ENCODE measurements at regions not wholly inside any gene's neighbourhood (a gene's known extent, or its start where the extent isn't known, plus 50 kb on each side); places are given as distances from the start of the nearest gene placed in this dataset.
"Not testable (repeated sequence)": the region's sequence is repeated elsewhere in the genome, so short reads cannot be mapped to it uniquely, and the experiment has no call there.

DNA sequence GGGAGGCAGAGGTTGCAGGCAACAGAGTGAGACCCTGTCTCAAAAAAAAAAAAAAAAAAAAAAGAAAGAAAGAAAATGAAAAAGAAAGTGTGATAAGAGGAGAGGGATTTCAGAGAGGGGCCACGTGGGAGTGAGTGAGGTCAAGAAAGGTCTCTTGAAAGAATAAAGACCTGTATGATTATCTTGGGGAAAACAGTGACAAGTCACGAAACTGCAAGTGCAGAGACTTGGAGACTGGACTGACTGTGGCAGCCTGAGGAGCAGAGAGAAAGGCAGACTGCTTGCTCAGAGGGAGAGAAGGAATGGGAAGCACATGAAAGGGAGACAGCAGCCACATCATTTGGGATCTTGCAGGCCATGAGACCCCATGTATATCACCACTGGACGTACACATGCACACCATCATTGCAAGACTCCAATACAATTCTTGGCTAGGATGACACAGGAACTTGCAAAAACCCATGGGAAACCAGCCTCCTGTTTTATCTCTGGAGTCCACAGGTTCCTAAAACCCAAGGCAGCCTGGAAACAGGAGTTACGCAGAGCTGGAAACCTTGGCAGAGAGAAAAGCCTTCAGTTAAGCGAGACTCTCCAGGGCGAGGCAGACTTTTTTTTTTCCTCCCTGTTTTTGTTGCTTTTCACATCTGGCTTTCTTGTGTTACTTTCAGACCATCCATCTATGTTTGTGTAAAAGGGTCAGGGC, 207.0 kb upstream of the TBL1X start:
- DNase-seq (ENCODE audit: low read depth, low spot score) = no peak
- H3K27ac ChIP-seq = no peak overlapping the region

DNA sequence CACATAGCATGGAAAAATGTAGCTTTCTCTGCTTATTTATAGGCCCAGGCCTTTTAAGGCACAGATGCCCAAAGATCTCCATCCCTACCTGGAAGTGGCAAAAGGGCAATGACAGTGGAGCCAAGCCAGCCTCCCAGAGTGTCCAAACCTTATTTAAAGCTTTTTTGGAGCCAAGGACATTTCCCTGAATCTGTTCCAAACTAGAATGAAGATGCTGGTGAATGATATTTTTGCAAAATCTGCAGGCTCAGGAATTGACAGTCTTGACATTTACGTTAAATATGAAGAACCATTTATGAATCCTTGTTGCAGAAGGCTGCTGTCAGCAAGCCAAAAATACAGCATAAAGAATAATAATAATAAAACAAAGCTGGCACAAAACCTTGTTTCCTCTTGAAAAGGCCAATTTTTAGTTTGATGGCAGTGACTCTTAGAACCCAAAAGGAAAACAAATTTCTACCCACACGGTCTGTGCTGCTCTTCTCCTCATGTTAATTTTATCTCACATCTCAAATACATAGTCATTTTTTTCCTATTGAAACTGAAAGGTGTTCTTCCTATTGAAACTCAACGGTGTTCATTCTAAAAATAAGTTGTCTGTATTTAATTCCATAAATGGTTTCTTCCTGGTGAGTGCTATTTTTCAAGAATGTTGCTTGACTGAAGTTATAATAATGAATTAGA, 206.3 kb upstream of the TBL1X start:
- H3K27ac ChIP-seq = no peak overlapping the region
- DNase-seq (ENCODE audit: low read depth, low spot score) = no peak

DNA sequence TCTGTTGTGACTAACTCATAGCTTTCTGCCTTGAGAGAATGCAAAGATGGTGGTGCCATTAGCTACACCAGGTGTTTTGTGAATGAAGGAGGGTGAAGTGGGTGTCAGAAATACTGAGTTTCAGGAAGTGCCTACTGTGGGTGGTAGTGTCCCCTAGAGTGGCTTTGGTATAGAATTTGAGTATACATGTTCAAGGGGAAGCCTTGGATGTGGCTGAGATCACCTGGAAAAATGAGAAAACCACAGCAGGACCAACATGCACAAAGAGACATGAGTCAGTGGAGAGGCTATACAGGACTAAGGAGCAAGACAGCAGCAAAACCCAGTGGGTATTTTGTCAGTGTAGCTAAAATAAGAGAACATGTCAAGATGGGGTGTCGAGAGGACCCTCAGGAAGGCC, 204.3 kb upstream of the TBL1X start:
- no peak for DNase-seq (ENCODE audit: low read depth, low spot score)
- no peak overlapping the region for H3K27ac ChIP-seq

DNA sequence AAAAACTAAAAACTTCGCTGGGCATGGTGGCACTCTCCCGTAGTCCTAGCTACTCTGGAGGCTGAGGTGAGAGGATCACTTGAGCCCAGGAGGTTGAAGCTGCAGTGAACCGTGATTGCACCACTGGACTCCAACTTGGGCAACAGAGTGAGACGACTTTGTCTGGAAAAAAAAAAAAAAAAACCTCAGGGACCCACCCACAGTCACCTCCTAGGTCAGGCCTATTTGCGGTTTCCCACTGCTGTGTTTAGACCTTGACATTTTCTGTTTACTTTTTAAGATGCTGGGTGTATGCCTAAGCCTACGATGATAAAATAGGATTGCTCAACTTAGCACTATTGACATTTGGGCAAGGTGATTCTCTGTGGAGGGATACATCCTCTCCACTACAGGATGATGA, 197.4 kb upstream of the TBL1X start:
- no peak for DNase-seq (ENCODE audit: low read depth, low spot score)
- H3K27ac ChIP-seq = no peak overlapping the region

- DNase-seq (ENCODE audit: low read depth, low spot score) = no peak
- H3K27ac ChIP-seq = no peak overlapping the region
Observed at GRCh38 chrX:9269134-9269533, 195.7 kb upstream of the TBL1X start.

DNA sequence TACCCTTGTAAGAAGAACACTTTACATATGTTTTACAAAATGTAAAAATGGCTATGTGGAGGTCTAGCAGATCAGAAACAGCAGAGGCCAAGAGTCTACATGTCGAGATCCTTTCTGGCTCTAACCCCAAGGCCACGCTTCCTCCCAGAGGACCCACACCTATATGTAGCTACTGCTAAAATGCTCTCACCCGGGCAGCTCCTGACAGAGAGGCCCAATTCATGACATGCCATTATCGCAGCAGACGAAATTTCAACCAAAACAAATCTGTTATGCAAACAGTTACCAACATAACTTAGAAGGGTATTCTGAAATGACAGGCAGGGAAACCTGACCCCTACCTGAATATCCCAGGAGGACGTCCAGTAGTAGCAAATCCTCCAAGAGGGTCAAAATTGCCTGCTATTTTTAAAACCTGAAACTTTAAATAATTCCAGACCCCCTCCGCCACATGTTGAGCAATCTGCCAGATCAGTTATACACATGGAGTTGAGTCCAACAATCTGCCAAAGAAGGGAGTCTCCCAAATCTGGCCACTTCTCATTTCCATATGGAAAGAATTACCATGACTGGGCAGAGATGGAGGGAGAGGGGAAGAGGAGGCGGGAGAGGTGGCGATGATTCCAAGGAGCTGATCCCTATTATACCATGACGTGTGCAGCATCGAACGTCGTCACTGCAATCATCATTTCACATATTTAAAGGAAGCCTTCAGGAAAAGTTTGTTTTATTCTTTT, 192.9 kb upstream of the TBL1X start:
- H3K27ac ChIP-seq = no peak overlapping the region
- DNase-seq (ENCODE audit: low read depth, low spot score) = no peak

GRCh38 chrX:9273744-9274143, 191.1 kb upstream of the TBL1X start:
- no peak overlapping the region for H3K27ac ChIP-seq
- no peak for DNase-seq (ENCODE audit: low read depth, low spot score)

DNA sequence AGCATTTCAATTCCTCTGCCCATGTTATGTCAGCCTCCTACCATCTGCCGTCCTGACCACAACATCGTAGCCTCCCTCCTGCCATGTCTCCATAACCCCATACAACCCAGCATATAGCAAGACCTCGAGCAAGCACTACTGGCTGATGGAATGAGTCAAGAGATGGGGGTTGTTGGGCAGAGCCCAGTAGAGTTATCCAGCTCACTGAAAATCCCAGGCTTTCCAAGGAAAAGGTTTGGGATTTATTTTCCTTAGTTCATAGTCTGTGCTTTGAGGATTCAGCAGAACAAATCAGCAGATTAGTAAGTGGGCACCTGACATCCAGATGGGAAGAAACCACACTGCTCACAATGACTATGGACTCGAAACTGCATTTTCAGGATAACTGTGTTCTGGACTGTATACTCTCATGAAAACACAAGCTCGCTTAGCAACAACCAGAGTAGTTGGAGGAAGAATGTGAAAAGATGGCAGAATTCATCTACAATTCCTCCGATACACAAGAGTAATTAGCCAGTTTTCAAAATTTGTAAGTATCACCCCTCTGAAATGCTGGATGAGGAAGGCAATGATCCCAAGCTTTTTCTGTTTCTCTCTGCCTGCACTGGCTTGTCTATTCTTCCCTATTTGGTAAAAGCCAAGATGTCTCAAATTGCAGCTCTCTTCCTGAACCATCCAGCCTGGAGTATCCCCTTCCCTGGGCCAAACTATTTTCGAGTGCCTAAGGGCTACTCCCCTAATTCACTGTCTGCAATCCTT, 186.2 kb upstream of the TBL1X start:
- no peak overlapping the region for H3K27ac ChIP-seq
- DNase-seq (ENCODE audit: low read depth, low spot score) = no peak

GRCh38 chrX:9279234-9279544, 185.7 kb upstream of the TBL1X start:
- no peak overlapping the region for H3K27ac ChIP-seq

DNA sequence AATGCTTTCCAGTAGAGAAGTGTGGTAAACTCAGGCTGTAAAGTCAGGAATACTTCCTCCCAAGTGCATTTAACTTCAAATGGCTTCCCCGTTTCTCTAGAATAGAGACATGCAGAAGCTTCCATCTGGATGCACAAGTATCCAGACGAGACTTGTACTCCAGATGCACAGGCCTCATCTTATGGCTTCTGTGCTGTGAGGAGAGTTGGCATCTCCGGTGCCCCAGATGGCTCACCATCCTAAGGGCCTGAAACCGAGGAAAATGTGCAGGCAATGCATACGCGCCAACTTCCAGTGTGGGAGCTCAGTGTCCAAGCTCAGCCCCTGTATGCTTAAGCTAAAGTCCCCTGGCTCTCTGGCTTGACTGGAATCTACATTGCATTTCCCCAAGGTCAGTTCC, 184.0 kb upstream of the TBL1X start:
- no peak for DNase-seq (ENCODE audit: low read depth, low spot score)
- H3K27ac ChIP-seq = no peak overlapping the region

More at GRCh38 chrX:9279234-9279544, 185.7 kb upstream of the TBL1X start:
- DNase-seq (ENCODE audit: low read depth, low spot score) = no peak

DNA sequence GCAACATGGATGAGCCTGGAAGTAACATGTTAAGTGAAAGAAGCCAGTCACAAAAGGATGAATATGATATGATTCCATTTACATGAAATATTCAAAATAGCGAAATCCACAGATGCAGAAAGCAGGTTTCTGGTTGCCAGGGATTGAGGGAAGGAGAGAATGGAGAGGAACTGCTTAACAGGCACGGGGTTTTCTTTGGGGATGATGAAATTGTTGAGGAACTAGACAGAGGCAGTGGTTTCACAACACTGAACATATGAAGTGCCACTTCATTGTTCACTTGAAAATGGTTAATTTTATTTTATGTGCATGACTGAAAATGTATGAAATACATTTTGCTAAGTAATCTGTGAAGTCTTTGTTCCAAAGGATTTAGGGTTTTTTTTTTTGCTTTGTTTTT, 182.5 kb upstream of the TBL1X start:
- H3K27ac ChIP-seq = no peak overlapping the region
- no peak for DNase-seq (ENCODE audit: low read depth, low spot score)

DNA sequence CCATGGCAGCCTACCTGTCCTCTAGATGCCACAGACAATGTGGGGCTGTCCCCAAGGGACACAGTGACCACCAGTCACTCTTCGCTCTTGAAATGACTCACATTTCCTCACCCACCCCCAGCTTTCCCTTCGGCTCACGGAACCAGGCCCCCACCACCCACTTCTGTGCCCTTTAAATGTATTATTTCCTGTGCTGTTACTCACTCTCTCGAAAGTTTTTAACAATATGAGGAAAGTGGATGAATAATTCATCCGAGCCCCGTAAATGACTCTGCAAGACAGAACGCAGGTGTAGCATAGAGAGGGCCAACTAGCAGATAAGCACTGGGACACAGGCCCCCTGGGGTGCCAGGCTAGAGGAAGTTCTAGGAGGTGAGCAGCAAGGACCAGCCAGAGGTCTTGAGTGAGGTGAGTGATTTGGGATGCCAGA, 179.5 kb upstream of the TBL1X start:
- no peak for DNase-seq (ENCODE audit: low read depth, low spot score)
- H3K27ac ChIP-seq = no peak overlapping the region

DNA sequence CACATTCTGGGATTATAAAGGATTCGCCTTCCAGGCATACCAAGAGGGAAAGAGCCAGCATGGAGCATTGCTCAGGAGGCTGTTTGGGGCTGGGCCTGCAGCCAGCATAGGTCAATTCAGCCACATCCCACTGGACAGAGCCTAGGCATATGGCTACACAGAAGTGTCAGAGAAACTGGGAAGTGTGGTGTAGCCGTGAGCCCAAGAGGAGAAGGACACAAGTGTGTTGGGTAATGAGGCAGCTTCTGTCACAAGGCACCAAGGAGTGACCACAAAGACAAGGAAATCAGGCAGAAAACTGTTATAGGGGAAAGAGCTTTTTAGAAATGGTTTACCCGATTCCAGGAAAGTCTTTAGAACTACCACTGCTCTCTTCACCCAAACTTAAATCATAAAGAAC, 178.6 kb upstream of the TBL1X start:
- DNase-seq (ENCODE audit: low read depth, low spot score) = no peak
- H3K27ac ChIP-seq = no peak overlapping the region

DNA sequence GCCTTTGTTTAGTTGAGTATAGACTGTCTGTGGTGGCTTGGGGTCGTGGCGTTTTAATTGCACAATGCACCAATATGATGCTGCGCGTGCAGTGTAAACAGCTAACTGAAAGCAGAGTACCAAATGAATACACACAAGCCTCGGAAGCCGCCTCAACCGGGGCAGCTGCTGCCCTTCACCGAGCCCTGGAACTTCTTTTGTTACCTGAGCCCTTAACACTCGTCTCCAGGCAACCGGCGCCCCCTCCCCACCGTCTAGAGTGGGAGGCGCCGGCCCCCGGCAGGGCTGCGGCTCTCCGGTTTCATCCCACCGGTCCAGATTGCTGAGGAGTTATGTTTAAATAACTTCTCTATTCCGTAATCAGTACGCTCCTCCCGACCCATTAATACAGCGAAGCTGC, 173.2 kb upstream of the TBL1X start:
- H3K27ac ChIP-seq = no peak overlapping the region
- DNase-seq (ENCODE audit: low read depth, low spot score) = no peak

DNA sequence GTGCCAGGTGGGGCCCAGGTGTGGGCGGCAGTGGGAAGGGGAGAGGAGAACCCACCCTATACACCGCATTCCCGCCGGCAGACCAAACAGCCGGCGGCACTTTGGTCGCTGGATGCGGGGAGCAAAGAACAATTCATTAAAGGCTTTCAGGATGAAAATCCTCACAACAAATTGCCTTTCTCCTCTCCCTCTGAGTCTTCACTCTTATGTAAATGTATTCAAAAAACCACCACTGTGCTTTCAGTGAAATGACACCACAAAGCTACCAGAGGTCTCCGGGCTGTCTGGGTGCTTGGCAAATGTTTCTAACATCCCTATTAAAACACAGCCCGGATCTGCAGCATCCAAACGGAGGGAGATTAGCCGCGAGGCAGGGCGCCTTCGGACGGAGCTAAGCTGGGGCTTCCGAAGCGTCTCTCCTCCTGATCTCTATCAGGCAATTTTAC, 171.8 kb upstream of the TBL1X start:
- DNase-seq (ENCODE audit: low read depth, low spot score) = no peak
- no peak overlapping the region for H3K27ac ChIP-seq

GRCh38 chrX:9293903-9294302, 171.0 kb upstream of the TBL1X start:
- no peak for DNase-seq (ENCODE audit: low read depth, low spot score)
- no peak overlapping the region for H3K27ac ChIP-seq

DNA sequence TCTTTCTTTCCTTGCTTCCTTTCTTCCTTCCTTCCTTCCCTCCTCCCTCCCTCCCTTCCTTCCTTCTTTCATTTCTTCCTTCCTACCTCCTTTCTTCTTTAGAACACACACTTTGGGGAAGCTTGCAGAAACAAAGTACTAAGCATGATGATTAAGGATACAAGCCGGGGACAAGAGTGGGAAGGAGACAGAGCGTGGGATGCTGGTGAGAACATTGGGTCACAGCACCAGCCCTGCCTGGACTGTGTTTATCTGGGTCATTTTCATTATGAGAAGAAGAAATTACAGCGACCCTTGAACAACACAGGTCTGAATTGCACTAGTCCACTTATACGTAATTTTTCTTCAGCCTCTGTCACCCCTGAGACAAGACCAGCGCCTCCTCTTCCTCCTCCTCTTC, 169.3 kb upstream of the TBL1X start:
- H3K27ac ChIP-seq = no peak overlapping the region
- no peak for DNase-seq (ENCODE audit: low read depth, low spot score)

DNA sequence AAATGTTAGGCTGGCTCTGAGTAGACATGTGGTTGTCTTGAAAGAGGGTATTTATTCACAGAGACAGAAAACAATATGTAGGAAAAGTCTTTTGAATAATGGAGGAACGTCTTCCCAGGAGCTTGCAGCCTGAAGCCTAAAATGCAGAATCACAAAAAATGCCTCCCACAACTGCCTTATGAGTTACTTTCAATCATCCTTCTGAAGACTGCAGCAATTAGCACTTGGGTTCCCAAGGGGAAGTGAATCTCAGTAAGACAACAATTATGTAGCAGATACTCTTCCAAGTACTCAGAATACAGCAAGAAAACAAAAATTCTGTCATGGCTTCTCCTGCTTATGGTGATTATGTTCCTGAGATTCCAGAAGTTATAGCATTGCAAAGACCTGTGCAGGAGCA, 166.6 kb upstream of the TBL1X start:
- DNase-seq (ENCODE audit: low read depth, low spot score) = no peak
- H3K27ac ChIP-seq = no peak overlapping the region

DNA sequence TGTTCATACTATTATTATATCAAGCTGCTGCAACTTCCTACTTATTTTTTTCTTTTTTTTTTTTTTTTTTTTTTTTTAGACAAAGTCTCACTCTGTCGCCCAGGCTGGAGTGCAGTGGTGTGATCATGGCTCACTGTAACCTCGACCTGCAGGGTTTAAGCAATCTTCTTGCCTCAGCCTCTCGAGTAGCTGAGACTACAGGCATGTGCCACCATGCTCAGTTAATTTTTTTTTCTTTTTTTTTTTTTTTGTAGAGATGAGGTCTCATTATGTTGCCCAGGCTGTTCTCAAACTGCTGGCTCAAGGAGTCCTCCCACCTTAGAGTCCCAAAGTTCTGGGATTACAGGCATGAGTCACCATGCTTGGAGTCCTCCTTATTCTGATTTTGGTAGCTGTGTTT, 165.2 kb upstream of the TBL1X start:
- not testable (repeated sequence) for H3K27ac ChIP-seq; DNase-seq (ENCODE audit: low read depth, low spot score)

GRCh38 chrX:9301836-9302235, 163.0 kb upstream of the TBL1X start:
- H3K27ac ChIP-seq = no peak overlapping the region
- no peak for DNase-seq (ENCODE audit: low read depth, low spot score)

GRCh38 chrX:9302381-9302780, 162.5 kb upstream of the TBL1X start:
- DNase-seq (ENCODE audit: low read depth, low spot score) = no peak
- H3K27ac ChIP-seq = no peak overlapping the region

Measured in epithelial cell of prostate (primary cell).